Fibroblast of lung (primary cell): ENCODE measurements at regions not wholly inside any gene's neighbourhood (a gene's known extent, or its start where the extent isn't known, plus 50 kb on each side); places are given as distances from the start of the nearest gene placed in this dataset.

ENCODE experiments used
- CTCF ChIP-seq, 2 donors: IDR thresholded peaks in 1 of 2; conservative IDR thresholded peaks in 1 of 2; 1 replicate in 1 of 2; 2 replicates in 1 of 2; pipeline ENCODE4 v1.5.1; 2011 to 2012; ENCODE audit warnings: low read length in 2 of 2, control low read depth in 1 of 2, inconsistent platforms in 1 of 2, low read depth in 1 of 2, mild to moderate bottlenecking in 1 of 2
- EZH2 ChIP-seq: IDR thresholded peaks from 2 replicates; pipeline ENCODE4 v1.5.1; 2012; ENCODE audit warnings: low read length, control low read depth, mild to moderate bottlenecking; ENCODE audit errors: missing control alignments

GRCh38 chr17:70298929-70299531 is 129.7 kb downstream of the KCNJ2 start:
- TF ChIP-seq CTCF (conservative IDR thresholded peaks at IDR 0.05 in 1 of 2, IDR thresholded peaks at IDR 0.05 in 1 of 2; ENCODE audit: low read depth in 1 of 2, low read length in 2 of 2) (no peak), EZH2 (no peak)
